ENCODE measurements at regions not wholly inside any gene's neighbourhood (a gene's known extent, or its start where the extent isn't known, plus 50 kb on each side); places are given as distances from the start of the nearest gene placed in this dataset.

DNA sequence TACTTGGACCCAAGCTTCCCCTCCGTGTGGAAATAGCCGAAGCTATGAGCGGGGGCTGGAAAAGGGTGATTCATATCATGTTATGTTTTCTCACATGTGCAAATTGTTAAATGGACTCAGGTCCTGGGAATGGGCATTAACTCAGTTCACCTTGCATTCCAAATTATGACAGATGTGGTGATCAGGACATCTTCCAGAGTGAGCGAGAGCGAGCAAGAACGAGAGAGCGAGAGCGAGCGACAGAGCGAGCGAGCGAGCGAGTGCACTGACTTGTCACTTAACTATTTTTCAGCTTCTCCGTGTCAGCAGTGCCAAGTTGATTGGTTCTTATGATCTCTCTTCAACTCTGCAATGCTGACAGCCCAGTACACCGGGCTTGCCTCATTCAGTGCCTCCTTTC, 437.4 kb upstream of the NRSN1 start:
- WGBS = 86% methylated on average over 15 of the region's 15 CpGs
- Histone ChIP-seq H3K9ac (ENCODE audit: low read depth in 1 of 2, low read length in 2 of 2) (no peak overlapping the region), H3K9me3 (ENCODE audit: control insufficient read depth in 4 of 4, low read length in 3 of 4) (peaks cover 0 to 6% (median under 1%) of the 10 kb centered on the region in 4 donors), H3K27ac (ENCODE audit: low read depth in 1 of 2, low read length in 2 of 2) (no peak overlapping the region), H3K27me3 (ENCODE audit: control insufficient read depth in 4 of 4, insufficient read depth in 4 of 4, low read length in 3 of 4) (peaks cover 0 to 4% (median 0%) of the 10 kb centered on the region in 4 donors), H3K4me1 (ENCODE audit: control insufficient read depth in 4 of 4, insufficient read depth in 4 of 4, low read length in 3 of 4) (no peaks in the 10 kb centered on the region), H3K4me3 (ENCODE audit: low read depth in 1 of 3, low read length in 3 of 3) (no peak overlapping the region), H3K36me3 (ENCODE audit: control insufficient read depth in 4 of 4, insufficient read depth in 3 of 4, low read depth in 1 of 4, low read length in 3 of 4) (no peaks in the 10 kb centered on the region)
- no peak for TF ChIP-seq HNF4G (IDR thresholded peaks at IDR 0.05)
- no peak for TF ChIP-seq FOXA2 (IDR thresholded peaks at IDR 0.05)
- TF ChIP-seq RXRA (IDR thresholded peaks at IDR 0.05) = no peak
- no peak for TF ChIP-seq HNF4A (conservative IDR thresholded peaks at IDR 0.05)
- TF ChIP-seq, protein P1, sequence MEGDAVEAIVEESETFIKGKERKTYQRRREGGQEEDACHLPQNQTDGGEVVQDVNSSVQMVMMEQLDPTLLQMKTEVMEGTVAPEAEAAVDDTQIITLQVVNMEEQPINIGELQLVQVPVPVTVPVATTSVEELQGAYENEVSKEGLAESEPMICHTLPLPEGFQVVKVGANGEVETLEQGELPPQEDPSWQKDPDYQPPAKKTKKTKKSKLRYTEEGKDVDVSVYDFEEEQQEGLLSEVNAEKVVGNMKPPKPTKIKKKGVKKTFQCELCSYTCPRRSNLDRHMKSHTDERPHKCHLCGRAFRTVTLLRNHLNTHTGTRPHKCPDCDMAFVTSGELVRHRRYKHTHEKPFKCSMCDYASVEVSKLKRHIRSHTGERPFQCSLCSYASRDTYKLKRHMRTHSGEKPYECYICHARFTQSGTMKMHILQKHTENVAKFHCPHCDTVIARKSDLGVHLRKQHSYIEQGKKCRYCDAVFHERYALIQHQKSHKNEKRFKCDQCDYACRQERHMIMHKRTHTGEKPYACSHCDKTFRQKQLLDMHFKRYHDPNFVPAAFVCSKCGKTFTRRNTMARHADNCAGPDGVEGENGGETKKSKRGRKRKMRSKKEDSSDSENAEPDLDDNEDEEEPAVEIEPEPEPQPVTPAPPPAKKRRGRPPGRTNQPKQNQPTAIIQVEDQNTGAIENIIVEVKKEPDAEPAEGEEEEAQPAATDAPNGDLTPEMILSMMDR (IDR thresholded peaks at IDR 0.05; ENCODE audit: low read depth, low read length, missing input control) = no peak
- DNase-seq (ENCODE audit: low spot score) = no peak

DNA sequence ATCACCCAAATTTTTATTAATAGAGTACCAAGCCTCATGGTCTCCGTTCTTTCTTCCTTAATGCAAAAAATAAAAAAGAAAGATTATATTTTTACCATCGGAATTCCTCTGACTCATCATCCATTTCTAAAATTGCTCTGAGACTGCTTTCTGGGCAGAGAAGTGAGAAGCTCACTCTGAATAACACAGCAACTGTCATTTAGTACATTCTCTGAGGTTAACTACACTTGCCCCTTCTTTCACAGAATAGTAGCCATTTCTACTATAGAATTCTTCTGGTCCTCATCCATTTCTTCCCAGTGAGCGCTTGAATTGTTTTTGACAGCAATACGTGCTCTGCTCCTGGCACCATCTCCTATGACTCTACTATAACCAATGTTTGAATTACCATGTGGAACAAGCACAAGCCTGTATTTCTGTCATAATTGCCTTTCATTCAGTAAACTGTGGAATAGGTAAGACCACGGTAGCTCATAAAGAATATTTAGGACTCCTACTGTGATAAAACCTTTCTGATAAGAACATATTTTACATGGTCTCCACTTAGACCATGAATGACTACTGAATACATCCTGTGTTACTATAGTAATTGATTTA, 435.5 kb upstream of the NRSN1 start:
- H3K27me3 ChIP-seq (ENCODE audit: control insufficient read depth in 4 of 4, insufficient read depth in 4 of 4, low read length in 3 of 4) = peaks cover 0 to 6% (median 0%) of the 10 kb centered on the region in 4 donors
- no peak overlapping the region for H3K9ac ChIP-seq (ENCODE audit: low read depth in 1 of 2, low read length in 2 of 2)
- peaks cover 0 to 6% (median 0%) of the 10 kb centered on the region in 4 donors for H3K9me3 ChIP-seq (ENCODE audit: control insufficient read depth in 4 of 4, low read length in 3 of 4)
- no peaks in the 10 kb centered on the region for H3K36me3 ChIP-seq (ENCODE audit: control insufficient read depth in 4 of 4, insufficient read depth in 3 of 4, low read depth in 1 of 4, low read length in 3 of 4)
- WGBS = 85% methylated on average over 5 of the region's 5 CpGs
- no peaks in the 10 kb centered on the region for H3K4me1 ChIP-seq (ENCODE audit: control insufficient read depth in 4 of 4, insufficient read depth in 4 of 4, low read length in 3 of 4)
- DNase-seq (ENCODE audit: low spot score) = no peak
- TF ChIP-seq EGR1 (IDR thresholded peaks at IDR 0.05; ENCODE audit: low read depth in 2 of 2) (no peak), HNF4A (conservative IDR thresholded peaks at IDR 0.05) (no peak), RXRA (IDR thresholded peaks at IDR 0.05) (no peak), TAF1 (conservative IDR thresholded peaks at IDR 0.05) (no peak), SP1 (IDR thresholded peaks at IDR 0.05) (no peak), NR2F2 (IDR thresholded peaks at IDR 0.05) (no peak), YY1 (IDR thresholded peaks at IDR 0.05) (no peak), GABPA (IDR thresholded peaks at IDR 0.05 in 1 of 2, conservative IDR thresholded peaks at IDR 0.05 in 1 of 2) (no peak), HNF4G (IDR thresholded peaks at IDR 0.05) (no peak), JUND (IDR thresholded peaks at IDR 0.05) (no peak), FOXA2 (IDR thresholded peaks at IDR 0.05) (no peak), RAD21 (IDR thresholded peaks at IDR 0.05) (no peak), FOXA1 (IDR thresholded peaks at IDR 0.05) (no peak)
- TF ChIP-seq, protein P1 (IDR thresholded peaks at IDR 0.05; ENCODE audit: low read depth, low read length, missing input control) = no peak
- TF ChIP-seq, protein P2, sequence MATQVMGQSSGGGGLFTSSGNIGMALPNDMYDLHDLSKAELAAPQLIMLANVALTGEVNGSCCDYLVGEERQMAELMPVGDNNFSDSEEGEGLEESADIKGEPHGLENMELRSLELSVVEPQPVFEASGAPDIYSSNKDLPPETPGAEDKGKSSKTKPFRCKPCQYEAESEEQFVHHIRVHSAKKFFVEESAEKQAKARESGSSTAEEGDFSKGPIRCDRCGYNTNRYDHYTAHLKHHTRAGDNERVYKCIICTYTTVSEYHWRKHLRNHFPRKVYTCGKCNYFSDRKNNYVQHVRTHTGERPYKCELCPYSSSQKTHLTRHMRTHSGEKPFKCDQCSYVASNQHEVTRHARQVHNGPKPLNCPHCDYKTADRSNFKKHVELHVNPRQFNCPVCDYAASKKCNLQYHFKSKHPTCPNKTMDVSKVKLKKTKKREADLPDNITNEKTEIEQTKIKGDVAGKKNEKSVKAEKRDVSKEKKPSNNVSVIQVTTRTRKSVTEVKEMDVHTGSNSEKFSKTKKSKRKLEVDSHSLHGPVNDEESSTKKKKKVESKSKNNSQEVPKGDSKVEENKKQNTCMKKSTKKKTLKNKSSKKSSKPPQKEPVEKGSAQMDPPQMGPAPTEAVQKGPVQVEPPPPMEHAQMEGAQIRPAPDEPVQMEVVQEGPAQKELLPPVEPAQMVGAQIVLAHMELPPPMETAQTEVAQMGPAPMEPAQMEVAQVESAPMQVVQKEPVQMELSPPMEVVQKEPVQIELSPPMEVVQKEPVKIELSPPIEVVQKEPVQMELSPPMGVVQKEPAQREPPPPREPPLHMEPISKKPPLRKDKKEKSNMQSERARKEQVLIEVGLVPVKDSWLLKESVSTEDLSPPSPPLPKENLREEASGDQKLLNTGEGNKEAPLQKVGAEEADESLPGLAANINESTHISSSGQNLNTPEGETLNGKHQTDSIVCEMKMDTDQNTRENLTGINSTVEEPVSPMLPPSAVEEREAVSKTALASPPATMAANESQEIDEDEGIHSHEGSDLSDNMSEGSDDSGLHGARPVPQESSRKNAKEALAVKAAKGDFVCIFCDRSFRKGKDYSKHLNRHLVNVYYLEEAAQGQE (IDR thresholded peaks at IDR 0.05) = no peak
- TF ChIP-seq, protein P3, sequence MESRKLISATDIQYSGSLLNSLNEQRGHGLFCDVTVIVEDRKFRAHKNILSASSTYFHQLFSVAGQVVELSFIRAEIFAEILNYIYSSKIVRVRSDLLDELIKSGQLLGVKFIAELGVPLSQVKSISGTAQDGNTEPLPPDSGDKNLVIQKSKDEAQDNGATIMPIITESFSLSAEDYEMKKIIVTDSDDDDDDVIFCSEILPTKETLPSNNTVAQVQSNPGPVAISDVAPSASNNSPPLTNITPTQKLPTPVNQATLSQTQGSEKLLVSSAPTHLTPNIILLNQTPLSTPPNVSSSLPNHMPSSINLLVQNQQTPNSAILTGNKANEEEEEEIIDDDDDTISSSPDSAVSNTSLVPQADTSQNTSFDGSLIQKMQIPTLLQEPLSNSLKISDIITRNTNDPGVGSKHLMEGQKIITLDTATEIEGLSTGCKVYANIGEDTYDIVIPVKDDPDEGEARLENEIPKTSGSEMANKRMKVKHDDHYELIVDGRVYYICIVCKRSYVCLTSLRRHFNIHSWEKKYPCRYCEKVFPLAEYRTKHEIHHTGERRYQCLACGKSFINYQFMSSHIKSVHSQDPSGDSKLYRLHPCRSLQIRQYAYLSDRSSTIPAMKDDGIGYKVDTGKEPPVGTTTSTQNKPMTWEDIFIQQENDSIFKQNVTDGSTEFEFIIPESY (IDR thresholded peaks at IDR 0.05) = no peak
- TF ChIP-seq, protein P4, sequence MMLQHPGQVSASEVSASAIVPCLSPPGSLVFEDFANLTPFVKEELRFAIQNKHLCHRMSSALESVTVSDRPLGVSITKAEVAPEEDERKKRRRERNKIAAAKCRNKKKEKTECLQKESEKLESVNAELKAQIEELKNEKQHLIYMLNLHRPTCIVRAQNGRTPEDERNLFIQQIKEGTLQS (IDR thresholded peaks at IDR 0.05) = no peak
- TF ChIP-seq, protein P5, sequence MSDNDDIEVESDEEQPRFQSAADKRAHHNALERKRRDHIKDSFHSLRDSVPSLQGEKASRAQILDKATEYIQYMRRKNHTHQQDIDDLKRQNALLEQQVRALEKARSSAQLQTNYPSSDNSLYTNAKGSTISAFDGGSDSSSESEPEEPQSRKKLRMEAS (IDR thresholded peaks at IDR 0.05) = no peak
- H3K4me3 ChIP-seq (ENCODE audit: low read depth in 1 of 3, low read length in 3 of 3) = no peak overlapping the region
- H3K27ac ChIP-seq (ENCODE audit: low read depth in 1 of 2, low read length in 2 of 2) = no peak overlapping the region
